ENCODE measurements at regions not wholly inside any gene's neighbourhood (a gene's known extent, or its start where the extent isn't known, plus 50 kb on each side); places are given as distances from the start of the nearest gene placed in this dataset.

GRCh38 chr11:98621767-98622166 lies 399.0 kb upstream of the CNTN5 start:
- TF ChIP-seq REST (IDR thresholded peaks at IDR 0.05; ENCODE audit: unreplicated experiment) (no peak), CTCF (conservative IDR thresholded peaks at IDR 0.05; ENCODE audit: low read depth in 2 of 2) (no peak), EZH2 (IDR thresholded peaks at IDR 0.05; ENCODE audit: low read depth, unreplicated experiment) (no peak), EZH2phosphoT487 (IDR thresholded peaks at IDR 0.05; ENCODE audit: unreplicated experiment) (no peak), NANOG (IDR thresholded peaks at IDR 0.05; ENCODE audit: borderline replicate concordance) (no peak), POLR2AphosphoS5 (IDR thresholded peaks at IDR 0.05; ENCODE audit: low read depth) (no peak)

All from GM23338 (cell line).